Stimulated activated CD4-positive, alpha-beta T cell treated with anti-CD3 and anti-CD28 coated beads, Interleukin-2, amount 100 ng/mL, for 4 hours (primary cell): ENCODE measurements at regions not wholly inside any gene's neighbourhood (a gene's known extent, or its start where the extent isn't known, plus 50 kb on each side); places are given as distances from the start of the nearest gene placed in this dataset.

Experiments
- DNase-seq: peaks from one replicate; pipeline ENCODE4 v3.0.0-alpha.2; 2020; ENCODE audit warnings: low read depth

GRCh38 chr14:51546603-51547258 lies 105.0 kb upstream of the FRMD6 start:
- DNase-seq = no peak

GRCh38 chr14:51547260-51547659 lies 104.5 kb upstream of the FRMD6 start:
- DNase-seq = no peak

GRCh38 chr14:51547701-51548100 lies 104.0 kb upstream of the FRMD6 start:
- DNase-seq = no peak

- DNase-seq = no peak
These were observed 103.5 kb upstream of the FRMD6 start for GRCh38 chr14:51548187-51548586.

- no peak for DNase-seq
These were observed 101.1 kb upstream of the FRMD6 start for GRCh38 chr14:51550636-51551035.

- DNase-seq = no peak
These were observed 99.4 kb upstream of the FRMD6 start for GRCh38 chr14:51552275-51552674.

- no peak for DNase-seq
These were observed 98.8 kb upstream of the FRMD6 start for GRCh38 chr14:51552768-51553404.

- no peak for DNase-seq
These were observed 97.3 kb upstream of the FRMD6 start for GRCh38 chr14:51554339-51554920.

GRCh38 chr14:51554953-51555352 lies 96.8 kb upstream of the FRMD6 start:
- no peak for DNase-seq

GRCh38 chr14:51561141-51561540 lies 90.6 kb upstream of the FRMD6 start:
- DNase-seq = no peak

GRCh38 chr14:51562816-51563215 lies 88.9 kb upstream of the FRMD6 start:
- DNase-seq = no peak

- no peak for DNase-seq
These were observed 88.2 kb upstream of the FRMD6 start for GRCh38 chr14:51563560-51563959.

- no peak for DNase-seq
These were observed 87.2 kb upstream of the FRMD6 start for GRCh38 chr14:51564460-51564859.

GRCh38 chr14:51564986-51565604 lies 86.6 kb upstream of the FRMD6 start:
- DNase-seq = no peak

- no peak for DNase-seq
These were observed 84.7 kb upstream of the FRMD6 start for GRCh38 chr14:51566831-51567582.

GRCh38 chr14:51568366-51568765 lies 83.3 kb upstream of the FRMD6 start:
- DNase-seq = no peak

- DNase-seq = no peak
These were observed 78.1 kb upstream of the FRMD6 start for GRCh38 chr14:51573607-51574006.

GRCh38 chr14:51574009-51574408 lies 77.7 kb upstream of the FRMD6 start:
- no peak for DNase-seq

- no peak for DNase-seq
These were observed 76.2 kb upstream of the FRMD6 start for GRCh38 chr14:51575349-51576116.

GRCh38 chr14:51576117-51576430 lies 75.6 kb upstream of the FRMD6 start:
- no peak for DNase-seq

GRCh38 chr14:51576879-51577278 lies 74.8 kb upstream of the FRMD6 start:
- no peak for DNase-seq

- no peak for DNase-seq
These were observed 72.9 kb upstream of the FRMD6 start for GRCh38 chr14:51578853-51579252.
